Neural crest cell (in vitro differentiated cells): ENCODE measurements at regions not wholly inside any gene's neighbourhood (a gene's known extent, or its start where the extent isn't known, plus 50 kb on each side); places are given as distances from the start of the nearest gene placed in this dataset.
A peak's percentile ranks its signal among the peaks of the same experiment; 100 is the strongest.

Experiments
- DNase-seq: peaks from one replicate; pipeline ENCODE4 v3.0.0; 2021; ENCODE audit warnings: low read depth, mixed read lengths, low spot score
- H3K27ac Mint-ChIP-seq: one replicate; pipeline ENCODE4 v1.8.0; 2021; ENCODE audit warnings: mild to moderate bottlenecking, mixed read lengths; ENCODE audit not compliant: unreplicated experiment
- H3K27me3 Mint-ChIP-seq: 2 replicates; pipeline ENCODE4 v1.8.0; 2021; ENCODE audit warnings: low read depth, mild to moderate bottlenecking, mixed read lengths
- H3K36me3 Mint-ChIP-seq: 2 replicates; pipeline ENCODE4 v1.8.0; 2021; ENCODE audit warnings: low read depth, mild to moderate bottlenecking, mixed read lengths
- H3K4me1 Mint-ChIP-seq: 2 replicates; pipeline ENCODE4 v1.8.0; 2021; ENCODE audit warnings: mixed read lengths
- H3K4me3 Mint-ChIP-seq: one replicate; pipeline ENCODE4 v1.8.0; 2021; ENCODE audit warnings: mild to moderate bottlenecking, mixed read lengths
- H3K9me3 Mint-ChIP-seq: 2 replicates; pipeline ENCODE4 v1.8.0; 2021; ENCODE audit warnings: mixed read lengths
- CTCF ChIP-seq: fragments of 200-600 bp; sonication (generic); conservative IDR thresholded peaks from 2 replicates; pipeline ENCODE4 v1.5.0; 2021; ENCODE audit warnings: antibody characterized with exemption, mild to moderate bottlenecking

DNA sequence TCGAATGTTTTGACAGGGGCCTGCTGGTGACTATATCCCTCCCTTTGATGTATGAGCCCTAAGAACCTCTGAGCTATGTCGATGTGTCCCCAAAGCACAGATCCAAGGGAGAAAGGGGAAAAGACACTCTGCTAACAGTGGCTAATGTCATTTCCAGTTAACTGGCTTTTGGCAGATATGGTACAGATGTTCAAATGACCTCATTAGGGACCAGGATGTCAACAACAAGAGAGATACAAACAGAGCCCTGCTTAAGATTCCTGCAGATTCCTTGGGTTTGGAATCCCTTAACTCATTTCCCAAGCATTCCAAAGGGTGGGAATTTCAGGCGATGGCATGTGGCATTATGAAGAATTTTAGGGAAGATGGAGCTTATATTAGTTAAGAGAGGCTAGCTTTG is 517.3 kb downstream of the SOX6 start:
- Mint-ChIP-seq H3K4me3 (no peak overlapping the region), H3K9me3 (peaks cover 6% of the 10 kb centered on the region), H3K27me3 (peaks cover 25% of the 10 kb centered on the region), H3K36me3 (peaks cover 5% of the 10 kb centered on the region), H3K4me1 (peaks cover 25% of the 10 kb centered on the region), H3K27ac (no peak overlapping the region)
- DNase-seq: no peak
- TF ChIP-seq CTCF: no peak

GRCh38 chr11:15840966-15841365 is 515.4 kb downstream of the SOX6 start:
- DNase-seq: no peak
- Mint-ChIP-seq H3K27ac (no peak overlapping the region), H3K27me3 (peaks cover 12% of the 10 kb centered on the region), H3K4me1 (peaks cover 44% of the 10 kb centered on the region), H3K9me3 (peaks cover 6% of the 10 kb centered on the region), H3K36me3 (peaks cover 5% of the 10 kb centered on the region), H3K4me3 (no peak overlapping the region)
- no peak for TF ChIP-seq CTCF

GRCh38 chr11:15841931-15842740 is 514.2 kb downstream of the SOX6 start:
- DNase-seq: no peak
- Mint-ChIP-seq H3K4me3 (no peak overlapping the region), H3K9me3 (peaks cover 3% of the 10 kb centered on the region), H3K36me3 (peaks cover 2% of the 10 kb centered on the region), H3K27ac (peak overlapping the region; percentile 25), H3K4me1 (peaks cover 47% of the 10 kb centered on the region), H3K27me3 (peaks cover 8% of the 10 kb centered on the region)
- no peak for TF ChIP-seq CTCF

GRCh38 chr11:15843309-15843872 is 513.0 kb downstream of the SOX6 start:
- Mint-ChIP-seq H3K27ac (peak overlapping the region; percentile 83), H3K9me3 (no peaks in the 10 kb centered on the region), H3K36me3 (no peaks in the 10 kb centered on the region), H3K4me3 (peak overlapping the region; percentile 50), H3K27me3 (peaks cover 3% of the 10 kb centered on the region), H3K4me1 (peaks cover 47% of the 10 kb centered on the region)
- peak; percentile 28 for DNase-seq
- TF ChIP-seq CTCF: no peak

- DNase-seq: no peak
- Mint-ChIP-seq H3K27ac (peak overlapping the region; percentile 3), H3K9me3 (no peaks in the 10 kb centered on the region), H3K36me3 (no peaks in the 10 kb centered on the region), H3K4me1 (peaks cover 59% of the 10 kb centered on the region), H3K4me3 (peak overlapping the region; percentile 13), H3K27me3 (no peaks in the 10 kb centered on the region)
- no peak for TF ChIP-seq CTCF
These were observed 511.1 kb downstream of the SOX6 start for GRCh38 chr11:15845261-15845660.
